WTC11 (cell line): ENCODE measurements at regions not wholly inside any gene's neighbourhood (a gene's known extent, or its start where the extent isn't known, plus 50 kb on each side); places are given as distances from the start of the nearest gene placed in this dataset.

Experiments
- CTCF ChIP-seq: fragments of 200-600 bp; IDR thresholded peaks from 2 replicates; pipeline ENCODE4 v1.8.0; 2022; ENCODE audit warnings: antibody characterized with exemption
- ERG ChIP-seq: fragments of 250-450 bp; sonication (Bioruptor Pico); IDR thresholded peaks from 2 replicates; pipeline ENCODE4 v1.8.0; 2021; ENCODE audit warnings: mild to moderate bottlenecking
- ETV6 ChIP-seq: sonication (generic); formaldehyde crosslinking; IDR thresholded peaks from 2 replicates; pipeline ENCODE4 v1.8.1; 2022; ENCODE audit warnings: mild to moderate bottlenecking, missing genetic modification reagents
- JUN ChIP-seq: sonication (generic); formaldehyde crosslinking; IDR thresholded peaks from 2 replicates; pipeline ENCODE4 v1.8.0; 2023; ENCODE audit warnings: mild to moderate bottlenecking, missing genetic modification reagents
- NR3C1 ChIP-seq: sonication (generic); formaldehyde crosslinking; conservative IDR thresholded peaks from 2 replicates; pipeline ENCODE4 v1.8.1; 2023; ENCODE audit warnings: low read depth, mild to moderate bottlenecking, missing genetic modification reagents
- TP53 ChIP-seq: sonication (generic); formaldehyde crosslinking; IDR thresholded peaks from 2 replicates; pipeline ENCODE4 v1.8.1; 2023; ENCODE audit warnings: mild to moderate bottlenecking, missing genetic modification reagents
- ZBTB21 ChIP-seq: sonication (generic); formaldehyde crosslinking; IDR thresholded peaks from 2 replicates; pipeline ENCODE4 v1.8.1; 2023; ENCODE audit warnings: mild to moderate bottlenecking, missing genetic modification reagents, borderline replicate concordance
- ZNF138 ChIP-seq: sonication (generic); formaldehyde crosslinking; conservative IDR thresholded peaks from 2 replicates; pipeline ENCODE4 v1.8.1; 2022; ENCODE audit warnings: mild to moderate bottlenecking, moderate library complexity, missing genetic modification reagents
- ZNF317 ChIP-seq: sonication (generic); formaldehyde crosslinking; IDR thresholded peaks from 2 replicates; pipeline ENCODE4 v1.8.1; 2023; ENCODE audit warnings: low read depth, mild to moderate bottlenecking, moderate library complexity, missing genetic modification reagents, borderline replicate concordance
- TF ChIP-seq, protein P1 (sequence below): sonication (generic); formaldehyde crosslinking; IDR thresholded peaks from 2 replicates; pipeline ENCODE4 v1.8.1; 2022; ENCODE audit warnings: low read depth, missing genetic modification reagents, borderline replicate concordance
- TF ChIP-seq, protein P2 (sequence below): sonication (generic); formaldehyde crosslinking; IDR thresholded peaks from 2 replicates; pipeline ENCODE4 v1.8.1; 2023; ENCODE audit warnings: mild to moderate bottlenecking, missing genetic modification reagents, moderate library complexity
- TF ChIP-seq, protein P3 (sequence below): sonication (generic); formaldehyde crosslinking; IDR thresholded peaks from 2 replicates; pipeline ENCODE4 v1.8.1; 2023; ENCODE audit warnings: mild to moderate bottlenecking, missing genetic modification reagents
- TF ChIP-seq, protein P4 (sequence below): sonication (generic); formaldehyde crosslinking; IDR thresholded peaks from 2 replicates; pipeline ENCODE4 v1.8.0; 2022; ENCODE audit warnings: mild to moderate bottlenecking, missing genetic modification reagents

DNA sequence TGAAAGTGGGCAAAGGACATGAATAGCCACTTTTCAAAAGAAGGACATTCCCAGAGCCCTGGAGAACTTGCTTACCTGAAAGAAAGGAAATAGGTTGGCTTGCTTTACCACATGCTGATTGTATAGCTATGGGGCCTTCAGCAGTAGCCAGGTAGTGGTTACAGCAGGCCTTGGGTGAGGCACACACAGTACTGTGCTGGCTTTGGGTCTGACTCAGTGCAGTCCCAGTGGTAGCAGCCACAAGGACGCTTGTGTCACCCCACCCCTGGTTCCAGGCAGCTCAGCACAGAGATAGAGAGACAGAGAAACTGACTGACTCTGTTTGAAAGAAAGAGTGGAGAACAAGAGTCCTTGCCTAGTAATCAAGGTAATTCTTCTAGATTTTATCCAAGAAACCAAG, 201.0 kb upstream of the EYS start:
- TF ChIP-seq, protein P1, sequence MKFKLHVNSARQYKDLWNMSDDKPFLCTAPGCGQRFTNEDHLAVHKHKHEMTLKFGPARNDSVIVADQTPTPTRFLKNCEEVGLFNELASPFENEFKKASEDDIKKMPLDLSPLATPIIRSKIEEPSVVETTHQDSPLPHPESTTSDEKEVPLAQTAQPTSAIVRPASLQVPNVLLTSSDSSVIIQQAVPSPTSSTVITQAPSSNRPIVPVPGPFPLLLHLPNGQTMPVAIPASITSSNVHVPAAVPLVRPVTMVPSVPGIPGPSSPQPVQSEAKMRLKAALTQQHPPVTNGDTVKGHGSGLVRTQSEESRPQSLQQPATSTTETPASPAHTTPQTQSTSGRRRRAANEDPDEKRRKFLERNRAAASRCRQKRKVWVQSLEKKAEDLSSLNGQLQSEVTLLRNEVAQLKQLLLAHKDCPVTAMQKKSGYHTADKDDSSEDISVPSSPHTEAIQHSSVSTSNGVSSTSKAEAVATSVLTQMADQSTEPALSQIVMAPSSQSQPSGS (CRISPR knock-in tag) = no peak
- no peak for TF ChIP-seq ETV6 (CRISPR knock-in tag)
- TF ChIP-seq TP53 = no peak
- TF ChIP-seq JUN (CRISPR knock-in tag) = no peak
- TF ChIP-seq ZNF138 (CRISPR knock-in tag) = no peak
- no peak for TF ChIP-seq ZBTB21 (CRISPR knock-in tag)
- no peak for TF ChIP-seq CTCF
- TF ChIP-seq ZNF317 (CRISPR knock-in tag) = no peak
- TF ChIP-seq, protein P2, sequence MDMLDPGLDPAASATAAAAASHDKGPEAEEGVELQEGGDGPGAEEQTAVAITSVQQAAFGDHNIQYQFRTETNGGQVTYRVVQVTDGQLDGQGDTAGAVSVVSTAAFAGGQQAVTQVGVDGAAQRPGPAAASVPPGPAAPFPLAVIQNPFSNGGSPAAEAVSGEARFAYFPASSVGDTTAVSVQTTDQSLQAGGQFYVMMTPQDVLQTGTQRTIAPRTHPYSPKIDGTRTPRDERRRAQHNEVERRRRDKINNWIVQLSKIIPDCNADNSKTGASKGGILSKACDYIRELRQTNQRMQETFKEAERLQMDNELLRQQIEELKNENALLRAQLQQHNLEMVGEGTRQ (CRISPR knock-in tag) = no peak
- no peak for TF ChIP-seq NR3C1 (CRISPR knock-in tag)
- TF ChIP-seq, protein P3, sequence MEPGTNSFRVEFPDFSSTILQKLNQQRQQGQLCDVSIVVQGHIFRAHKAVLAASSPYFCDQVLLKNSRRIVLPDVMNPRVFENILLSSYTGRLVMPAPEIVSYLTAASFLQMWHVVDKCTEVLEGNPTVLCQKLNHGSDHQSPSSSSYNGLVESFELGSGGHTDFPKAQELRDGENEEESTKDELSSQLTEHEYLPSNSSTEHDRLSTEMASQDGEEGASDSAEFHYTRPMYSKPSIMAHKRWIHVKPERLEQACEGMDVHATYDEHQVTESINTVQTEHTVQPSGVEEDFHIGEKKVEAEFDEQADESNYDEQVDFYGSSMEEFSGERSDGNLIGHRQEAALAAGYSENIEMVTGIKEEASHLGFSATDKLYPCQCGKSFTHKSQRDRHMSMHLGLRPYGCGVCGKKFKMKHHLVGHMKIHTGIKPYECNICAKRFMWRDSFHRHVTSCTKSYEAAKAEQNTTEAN (CRISPR knock-in tag) = no peak
- TF ChIP-seq ERG = no peak
- TF ChIP-seq, protein P4, sequence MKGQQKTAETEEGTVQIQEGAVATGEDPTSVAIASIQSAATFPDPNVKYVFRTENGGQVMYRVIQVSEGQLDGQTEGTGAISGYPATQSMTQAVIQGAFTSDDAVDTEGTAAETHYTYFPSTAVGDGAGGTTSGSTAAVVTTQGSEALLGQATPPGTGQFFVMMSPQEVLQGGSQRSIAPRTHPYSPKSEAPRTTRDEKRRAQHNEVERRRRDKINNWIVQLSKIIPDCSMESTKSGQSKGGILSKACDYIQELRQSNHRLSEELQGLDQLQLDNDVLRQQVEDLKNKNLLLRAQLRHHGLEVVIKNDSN (CRISPR knock-in tag) = no peak
